Kidney epithelial cell (primary cell): ENCODE measurements at regions not wholly inside any gene's neighbourhood (a gene's known extent, or its start where the extent isn't known, plus 50 kb on each side); places are given as distances from the start of the nearest gene placed in this dataset.

Experiments
- DNase-seq: peaks from one replicate; pipeline ENCODE4 v3.0.0-alpha.2; 2010; ENCODE audit warnings: low read depth
- H3K27me3 ChIP-seq: 2 replicates; pipeline ENCODE4 v1.6.0; 2011; ENCODE audit warnings: low read length; ENCODE audit not compliant: control insufficient read depth, insufficient read depth
- H3K36me3 ChIP-seq: 2 replicates; pipeline ENCODE4 v1.5.1; 2011; ENCODE audit warnings: low read length; ENCODE audit not compliant: control insufficient read depth, insufficient read depth
- H3K4me3 ChIP-seq: 2 replicates; pipeline ENCODE4 v1.5.1; 2011; ENCODE audit warnings: low read depth, mild to moderate bottlenecking, control low read depth, low read length
- CTCF ChIP-seq: IDR thresholded peaks from 2 replicates; pipeline ENCODE4 v1.5.1; 2011; ENCODE audit warnings: mild to moderate bottlenecking, moderate library complexity, low read length, control low read depth, inconsistent platforms; ENCODE audit not compliant: insufficient read depth, poor library complexity, severe bottlenecking

DNA sequence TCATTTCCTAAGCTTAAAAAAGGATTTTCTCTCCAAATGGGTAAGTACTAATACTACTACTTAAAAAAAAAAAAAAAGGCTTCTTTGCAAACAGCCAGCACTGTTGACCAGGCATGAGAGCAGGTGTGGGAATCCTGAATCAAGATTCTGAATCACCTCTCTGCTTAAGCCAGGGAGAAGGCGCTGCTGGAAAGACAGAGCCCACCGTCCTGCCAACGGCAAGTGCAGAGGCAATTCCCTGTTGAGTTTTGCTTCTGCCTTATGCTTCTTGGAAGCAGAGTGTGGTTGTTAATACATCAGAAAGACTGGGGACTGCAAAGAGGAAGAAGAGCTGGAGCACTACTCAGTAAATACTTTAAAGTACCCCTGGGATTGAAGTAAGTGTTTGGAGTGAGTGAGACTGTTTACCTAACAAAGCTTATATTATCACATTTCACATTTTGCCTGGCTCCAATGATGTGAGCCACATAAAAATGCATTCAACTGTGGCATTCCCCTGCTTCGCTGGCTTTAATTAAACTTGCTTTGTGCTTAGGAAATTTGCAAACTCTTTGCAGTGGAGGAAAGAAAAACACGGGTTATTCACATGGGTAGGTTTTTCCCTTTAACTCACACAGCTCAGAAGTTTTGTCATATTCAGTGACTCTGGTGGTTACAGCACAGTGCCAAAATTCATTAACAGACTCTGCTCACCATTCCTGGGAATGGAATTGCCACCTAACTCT is 86.0 kb upstream of the KIF2B start:
- no peak for TF ChIP-seq CTCF
- H3K4me3 ChIP-seq, result no peak overlapping the region
- H3K27me3 ChIP-seq, result no peaks in the 10 kb centered on the region
- no peaks in the 10 kb centered on the region for H3K36me3 ChIP-seq
- DNase-seq, result peak; percentile 58

- no peak for TF ChIP-seq CTCF
- peak; percentile 81 for DNase-seq
- H3K36me3 ChIP-seq, result no peaks in the 10 kb centered on the region
- H3K27me3 ChIP-seq, result no peaks in the 10 kb centered on the region
- H3K4me3 ChIP-seq, result no peak overlapping the region
Observed at GRCh38 chr17:53724726-53725125, 98.0 kb upstream of the KIF2B start.

DNA sequence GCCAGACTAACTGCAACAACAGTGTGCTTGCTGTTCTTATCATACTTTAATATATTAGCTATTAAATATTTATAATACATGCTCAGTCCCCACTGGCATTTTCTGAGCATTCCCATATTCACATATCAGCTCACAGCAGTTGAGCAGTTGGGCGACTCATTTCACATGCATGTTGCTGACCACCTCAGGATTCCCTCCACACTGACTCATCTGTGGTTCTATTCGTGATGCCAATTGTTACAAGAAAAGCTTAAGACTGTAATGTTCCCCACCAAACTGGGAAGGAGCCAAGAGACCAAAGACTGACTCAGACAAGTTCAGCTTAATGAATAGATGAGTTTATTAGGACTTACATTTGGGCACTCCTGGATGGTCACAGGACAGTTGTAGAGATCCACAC is 100.3 kb upstream of the KIF2B start:
- Histone ChIP-seq H3K27me3 (no peaks in the 10 kb centered on the region), H3K36me3 (no peaks in the 10 kb centered on the region), H3K4me3 (no peak overlapping the region)
- no peak for TF ChIP-seq CTCF
- DNase-seq, result peak; percentile 100

DNA sequence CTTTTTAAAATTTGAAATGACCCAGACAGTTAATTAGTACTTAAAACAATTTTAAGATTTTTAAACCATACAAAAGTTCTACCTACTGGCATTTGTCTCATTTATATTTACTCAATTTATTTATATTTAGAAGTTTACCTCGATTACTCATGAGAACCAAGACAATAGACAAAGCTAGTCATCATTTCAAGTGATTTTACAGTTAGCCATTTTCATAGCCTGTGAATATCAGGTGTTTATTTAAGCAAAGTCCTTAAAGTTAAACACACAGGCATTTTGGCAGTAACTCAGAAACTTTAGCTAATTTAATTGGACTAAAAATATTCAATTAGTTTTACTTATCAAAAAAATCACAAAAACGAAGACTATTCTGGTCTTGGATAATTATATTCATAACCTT is 101.6 kb upstream of the KIF2B start:
- DNase-seq, result no peak
- TF ChIP-seq CTCF, result no peak
- Histone ChIP-seq H3K36me3 (no peaks in the 10 kb centered on the region), H3K27me3 (no peaks in the 10 kb centered on the region), H3K4me3 (no peak overlapping the region)

- H3K36me3 ChIP-seq, result no peaks in the 10 kb centered on the region
- no peak for TF ChIP-seq CTCF
- H3K4me3 ChIP-seq, result no peak overlapping the region
- no peaks in the 10 kb centered on the region for H3K27me3 ChIP-seq
- no peak for DNase-seq
Observed at GRCh38 chr17:53719229-53719628, 103.5 kb upstream of the KIF2B start.

GRCh38 chr17:53707566-53707965 is 115.2 kb upstream of the KIF2B start:
- Histone ChIP-seq H3K4me3 (no peak overlapping the region), H3K36me3 (no peaks in the 10 kb centered on the region), H3K27me3 (no peaks in the 10 kb centered on the region)
- no peak for DNase-seq
- TF ChIP-seq CTCF, result no peak
